Stimulated activated naive CD8-positive, alpha-beta T cell treated with anti-CD3 and anti-CD28 coated beads, Interleukin-15, amount 100 ng/mL, for 72 hours (primary cell): ENCODE measurements at regions not wholly inside any gene's neighbourhood (a gene's known extent, or its start where the extent isn't known, plus 50 kb on each side); places are given as distances from the start of the nearest gene placed in this dataset.
A peak's percentile ranks its signal among the peaks of the same experiment; 100 is the strongest.

Experiments used
- ATAC-seq: fragments of 150-1000 bp; cut with Tn5 transposase; 2 replicates; pipeline ENCODE4 v1.10.0; 2021; ENCODE audit warnings: mild to moderate bottlenecking, moderate library complexity
- DNase-seq, 2 donors: peaks; one replicate each; pipeline ENCODE4 v3.0.0; 2021 to 2022
- H3K27ac Mint-ChIP-seq, 2 donors: one replicate each; pipeline ENCODE4 v1.8.0; 2022; ENCODE audit warnings: mild to moderate bottlenecking in 2 of 2, mixed read lengths in 2 of 2, moderate library complexity in 2 of 2
- H3K27me3 Mint-ChIP-seq: one replicate; pipeline ENCODE4 v1.8.0; 2022; ENCODE audit warnings: mixed read lengths
- H3K4me1 Mint-ChIP-seq: one replicate; pipeline ENCODE4 v1.8.0; 2022; ENCODE audit warnings: mild to moderate bottlenecking, mixed read lengths
- H3K4me3 Mint-ChIP-seq, 2 donors: one replicate each; pipeline ENCODE4 v1.8.0; 2022; ENCODE audit warnings: mild to moderate bottlenecking in 2 of 2, mixed read lengths in 2 of 2, moderate library complexity in 1 of 2
- H3K9me3 Mint-ChIP-seq, 2 donors: one replicate each; pipeline ENCODE4 v1.8.0; 2022; ENCODE audit warnings: mixed read lengths in 2 of 2

DNA sequence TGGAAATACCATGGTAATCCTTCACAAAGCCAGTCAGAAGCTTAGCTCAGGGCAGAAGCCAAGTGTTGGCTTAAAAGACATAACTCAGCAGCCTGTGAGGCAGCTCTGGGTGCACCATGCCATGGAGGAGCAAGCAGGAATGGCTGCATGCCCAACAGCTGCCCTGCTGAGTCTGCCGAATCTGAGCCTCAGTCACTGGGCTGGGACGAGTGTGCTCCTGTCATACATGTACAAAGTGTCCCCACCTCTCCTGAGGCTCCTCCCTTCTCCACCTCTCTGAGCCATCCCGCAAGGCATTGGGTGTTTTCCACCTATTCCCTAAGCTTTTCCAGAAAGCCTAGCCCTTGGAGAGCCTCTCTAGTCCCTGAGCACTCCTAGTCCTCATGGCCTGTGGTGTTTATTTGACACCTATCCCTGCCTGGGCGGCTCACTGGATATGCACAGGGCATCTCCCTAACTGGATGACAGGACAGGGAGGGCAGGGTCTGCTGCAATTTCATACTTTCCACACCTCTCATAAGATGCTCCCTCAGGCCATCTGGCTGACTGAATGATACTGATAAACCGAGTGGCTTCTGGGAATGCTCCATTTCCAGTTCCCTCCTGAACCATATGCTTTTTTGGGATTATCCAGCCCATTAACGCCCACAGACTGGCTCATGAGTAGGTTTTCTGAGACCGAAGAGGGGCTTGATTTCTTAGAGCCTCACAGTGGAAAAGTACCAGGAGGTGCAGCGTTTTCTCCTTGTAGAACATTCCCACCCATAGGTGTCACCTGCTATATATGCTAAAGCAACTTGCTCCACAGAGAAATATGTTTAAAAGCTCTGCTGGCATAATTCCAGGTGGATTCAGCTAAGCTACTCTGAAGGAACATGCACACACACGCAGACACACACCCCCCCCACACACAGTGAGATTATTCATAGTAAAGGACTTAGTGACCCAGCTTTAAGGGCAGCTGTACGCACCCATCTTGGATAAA lies 199.3 kb downstream of the SNX10 start:
- no peak overlapping the region for H3K4me3 Mint-ChIP-seq
- DNase-seq (no peak), ATAC-seq (no peak)
- H3K4me1 Mint-ChIP-seq = no peaks in the 10 kb centered on the region
- H3K9me3 Mint-ChIP-seq = no peaks in the 10 kb centered on the region
- H3K27ac Mint-ChIP-seq = no peak overlapping the region
- H3K27me3 Mint-ChIP-seq = peaks cover 13% of the 10 kb centered on the region

DNA sequence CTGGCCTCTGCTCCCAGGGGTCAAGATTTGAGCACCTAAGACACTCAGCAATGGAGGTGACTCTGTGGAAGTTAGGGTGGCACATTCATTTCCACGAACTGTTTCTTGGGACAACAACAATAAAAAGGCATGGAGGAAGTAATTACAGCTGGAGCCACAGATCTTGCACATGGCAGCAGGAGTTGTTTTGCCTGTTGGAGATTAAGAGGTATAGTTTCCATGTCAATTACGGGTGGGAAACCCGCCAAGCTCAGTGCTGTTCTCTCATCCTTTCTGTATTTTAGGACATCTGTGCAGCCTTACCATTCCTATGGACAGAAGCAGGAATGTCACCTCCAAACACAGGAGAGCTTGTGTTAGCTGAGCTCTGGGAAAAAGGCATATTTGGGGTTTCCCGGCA lies 201.2 kb downstream of the SNX10 start:
- H3K4me1 Mint-ChIP-seq = no peaks in the 10 kb centered on the region
- peaks cover 12% of the 10 kb centered on the region for H3K27me3 Mint-ChIP-seq
- H3K4me3 Mint-ChIP-seq = no peak overlapping the region
- DNase-seq (no peak), ATAC-seq (no peak)
- no peak overlapping the region for H3K27ac Mint-ChIP-seq
- no peaks in the 10 kb centered on the region for H3K9me3 Mint-ChIP-seq

DNA sequence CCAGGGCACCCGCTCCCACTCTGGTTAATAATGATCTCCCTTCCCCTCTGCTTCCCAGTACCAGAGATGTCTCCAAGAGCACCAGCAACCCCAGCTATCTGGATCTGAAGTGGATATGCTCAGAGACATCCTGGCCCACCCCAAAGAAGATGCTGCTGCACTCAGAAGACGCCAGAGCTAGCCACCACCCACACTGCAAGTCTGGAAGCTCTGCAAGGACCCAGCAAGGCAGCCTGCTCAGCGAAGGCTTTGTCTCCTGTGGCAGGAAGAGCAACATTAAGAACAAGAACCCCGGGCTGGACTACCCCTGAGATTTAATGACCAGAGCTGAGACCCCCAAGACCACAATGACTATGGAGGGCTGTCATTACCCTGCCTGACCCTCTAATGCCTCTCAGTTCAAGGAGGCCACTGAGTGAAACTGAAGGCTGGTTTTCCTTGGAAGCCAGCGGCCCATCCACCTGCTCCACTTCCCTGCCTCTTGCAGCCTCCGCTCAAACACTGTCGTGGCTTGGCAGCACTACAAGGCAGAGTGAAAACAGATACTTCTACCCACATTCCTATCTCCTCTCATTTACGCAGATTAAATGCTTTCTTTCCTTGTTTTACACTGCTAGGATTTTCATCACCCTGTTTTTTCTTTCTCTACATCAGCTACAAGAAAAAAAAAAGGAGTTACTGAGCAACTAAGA lies 202.2 kb downstream of the SNX10 start:
- no peak for DNase-seq
- no peak overlapping the region for H3K27ac Mint-ChIP-seq
- no peaks in the 10 kb centered on the region for H3K4me1 Mint-ChIP-seq
- no peak overlapping the region for H3K4me3 Mint-ChIP-seq
- H3K27me3 Mint-ChIP-seq = peaks cover 1% of the 10 kb centered on the region
- no peaks in the 10 kb centered on the region for H3K9me3 Mint-ChIP-seq
- ATAC-seq = no peak

DNA sequence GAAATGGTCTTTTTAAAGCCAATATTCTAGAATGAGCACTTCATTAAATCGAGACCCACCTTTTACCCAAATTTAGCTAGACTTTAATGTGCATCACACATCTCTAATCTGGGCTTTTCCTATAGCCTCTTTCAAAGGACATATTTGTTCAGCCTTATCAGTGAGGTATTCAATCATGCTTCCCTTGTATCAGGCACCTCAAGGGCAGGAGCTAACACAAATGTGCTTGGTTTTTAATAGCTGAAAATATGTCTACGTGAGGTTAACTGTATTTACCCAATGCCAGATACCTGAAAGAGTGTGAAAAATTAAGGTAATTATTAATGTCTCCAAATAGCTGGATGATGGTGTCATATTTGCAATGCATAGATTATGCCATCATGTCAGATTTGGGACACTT lies 203.9 kb downstream of the SNX10 start:
- no peak for ATAC-seq
- Mint-ChIP-seq H3K4me3 (no peak overlapping the region), H3K9me3 (no peaks in the 10 kb centered on the region), H3K4me1 (no peaks in the 10 kb centered on the region), H3K27me3 (no peaks in the 10 kb centered on the region), H3K27ac (no peak overlapping the region)
- no peak for DNase-seq

DNA sequence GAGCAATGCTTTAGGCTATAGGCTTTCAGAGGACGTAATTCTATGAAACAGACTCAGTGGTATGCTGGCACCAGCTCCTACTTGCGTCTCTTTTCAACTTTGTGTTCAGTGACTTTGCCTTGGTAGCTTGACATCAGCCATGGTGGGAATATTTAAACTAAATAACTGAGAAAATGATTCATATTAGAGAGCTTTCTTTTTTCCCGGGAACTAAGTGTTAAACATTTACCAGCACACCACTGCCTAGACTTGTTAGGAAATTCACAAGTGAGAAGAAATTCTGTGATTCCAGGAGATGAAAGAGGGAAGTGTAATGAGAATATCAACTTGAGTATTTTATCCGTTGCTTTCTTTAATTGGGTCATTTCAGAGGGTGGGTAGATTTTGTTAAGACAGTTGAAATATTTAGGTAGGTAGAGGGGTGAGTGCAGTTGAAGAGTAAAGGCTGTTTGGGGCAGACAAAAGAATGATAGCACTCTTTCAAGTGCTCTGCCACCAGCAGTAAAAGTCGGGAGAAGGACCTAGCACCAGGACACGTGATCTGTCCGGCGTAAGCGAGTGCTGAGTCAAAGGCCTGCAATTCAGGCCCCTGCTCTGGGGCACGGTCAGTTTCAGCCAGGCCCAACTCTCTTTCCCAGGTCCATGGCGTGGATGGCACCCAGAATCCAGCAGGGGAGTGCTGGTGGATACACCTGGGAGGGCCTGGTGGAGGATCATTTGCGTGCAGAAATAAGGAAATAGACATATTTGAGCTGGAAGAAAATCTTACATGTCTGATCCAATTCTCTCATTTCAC lies 206.3 kb downstream of the SNX10 start:
- Mint-ChIP-seq H3K4me3 (no peak overlapping the region), H3K27me3 (no peaks in the 10 kb centered on the region), H3K9me3 (no peaks in the 10 kb centered on the region), H3K4me1 (no peaks in the 10 kb centered on the region), H3K27ac (no peak overlapping the region)
- DNase-seq (no peak), ATAC-seq (no peak)

DNA sequence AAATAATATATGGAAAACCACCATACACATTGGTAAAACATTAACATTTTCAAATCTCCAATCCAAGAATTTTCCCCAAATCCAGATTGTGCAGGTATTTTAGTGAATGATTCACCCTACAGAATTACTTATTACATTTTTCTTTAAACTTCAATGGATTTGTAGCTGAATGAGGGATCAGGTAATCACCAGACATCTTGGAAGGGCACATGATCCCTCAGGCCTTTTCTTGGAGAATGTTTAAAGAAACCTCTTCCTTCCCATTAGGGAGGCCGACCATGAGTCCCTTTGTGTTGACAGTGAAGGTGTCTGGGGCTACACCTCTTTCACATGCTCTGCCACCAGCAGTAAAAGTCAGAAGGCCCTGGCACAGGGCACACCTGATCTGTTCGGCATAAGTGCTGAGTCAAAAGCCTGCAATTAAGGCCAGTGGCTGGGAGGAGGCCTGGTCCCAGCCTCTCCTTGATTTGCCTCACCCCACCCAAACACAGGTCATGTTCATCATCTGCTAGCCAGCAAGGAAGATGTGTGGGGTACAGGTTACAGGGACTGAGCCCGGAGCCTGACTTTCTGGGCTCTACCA lies 207.7 kb downstream of the SNX10 start:
- Mint-ChIP-seq H3K9me3 (no peaks in the 10 kb centered on the region), H3K27me3 (peaks cover 10% of the 10 kb centered on the region), H3K4me1 (no peaks in the 10 kb centered on the region), H3K4me3 (no peak overlapping the region), H3K27ac (no peak overlapping the region)
- DNase-seq = no peak
- ATAC-seq = no peak

DNA sequence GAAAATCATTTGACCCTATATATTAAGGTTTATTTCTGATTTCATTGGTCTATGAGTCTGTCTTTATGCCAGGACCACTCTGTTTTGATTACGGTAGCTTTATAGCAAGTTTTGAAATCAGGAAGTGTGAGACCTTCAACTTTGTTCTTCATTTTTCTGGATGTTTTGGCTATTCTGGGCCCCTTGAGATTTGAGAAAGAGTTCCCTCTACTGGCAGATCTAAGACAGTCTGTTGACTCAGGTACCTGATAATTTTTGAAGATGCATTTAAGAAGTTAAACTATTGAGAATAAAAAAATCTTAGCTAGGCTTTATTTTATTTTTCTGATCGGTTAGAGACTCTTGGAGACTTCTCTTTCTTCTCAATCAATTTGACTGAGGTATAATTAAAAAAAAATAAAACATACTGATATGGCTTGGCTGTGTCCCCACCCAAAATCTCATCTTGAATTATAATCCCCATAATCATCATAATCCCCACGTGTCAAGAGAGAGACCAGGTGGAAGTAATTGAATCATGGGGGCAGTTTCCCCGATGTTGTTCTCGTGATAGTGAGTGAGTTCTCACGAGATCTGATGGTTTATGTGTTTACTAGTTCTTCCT lies 209.2 kb downstream of the SNX10 start:
- ATAC-seq = no peak
- DNase-seq = no peak
- Mint-ChIP-seq H3K27ac (no peak overlapping the region), H3K9me3 (no peaks in the 10 kb centered on the region), H3K4me3 (no peak overlapping the region), H3K4me1 (no peaks in the 10 kb centered on the region), H3K27me3 (peaks cover 10% of the 10 kb centered on the region)

DNA sequence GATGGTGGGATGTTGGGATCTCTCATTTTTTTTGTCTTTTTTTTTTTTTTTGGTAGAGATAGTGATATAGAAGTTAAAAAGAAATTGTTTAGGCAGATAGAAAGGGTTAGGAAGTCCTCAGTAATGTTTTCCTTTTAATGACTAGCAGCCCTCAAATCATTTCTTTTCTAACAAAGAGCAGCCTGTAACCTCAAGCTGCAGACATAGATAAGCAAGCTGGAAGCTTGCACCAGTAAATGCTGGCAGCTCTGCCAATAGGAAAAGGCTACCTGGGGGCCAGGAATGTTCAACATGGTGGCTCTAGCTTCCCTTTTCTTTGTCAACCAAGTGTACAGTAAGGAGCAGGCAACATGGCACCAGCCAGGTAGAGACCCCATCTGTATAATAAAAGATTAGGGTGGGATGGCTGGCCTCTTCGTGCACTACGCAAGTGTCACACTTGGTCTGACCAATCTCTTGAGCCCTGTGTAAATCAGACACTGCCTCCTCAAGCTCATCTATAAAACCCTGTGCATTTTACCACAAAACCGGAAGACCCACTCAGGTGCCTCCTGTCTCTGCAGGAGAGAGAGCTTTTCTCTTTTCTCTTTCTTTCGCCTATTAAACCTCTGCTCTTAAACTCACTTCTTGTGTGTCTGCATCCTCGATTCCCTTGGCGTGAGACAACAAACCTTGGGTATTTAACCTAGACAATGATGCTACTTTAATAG lies 212.9 kb downstream of the SNX10 start:
- Mint-ChIP-seq H3K27ac (no peak overlapping the region), H3K4me1 (no peaks in the 10 kb centered on the region), H3K27me3 (peaks cover 10% of the 10 kb centered on the region), H3K9me3 (no peaks in the 10 kb centered on the region), H3K4me3 (no peak overlapping the region)
- DNase-seq (no peak), ATAC-seq (no peak)

DNA sequence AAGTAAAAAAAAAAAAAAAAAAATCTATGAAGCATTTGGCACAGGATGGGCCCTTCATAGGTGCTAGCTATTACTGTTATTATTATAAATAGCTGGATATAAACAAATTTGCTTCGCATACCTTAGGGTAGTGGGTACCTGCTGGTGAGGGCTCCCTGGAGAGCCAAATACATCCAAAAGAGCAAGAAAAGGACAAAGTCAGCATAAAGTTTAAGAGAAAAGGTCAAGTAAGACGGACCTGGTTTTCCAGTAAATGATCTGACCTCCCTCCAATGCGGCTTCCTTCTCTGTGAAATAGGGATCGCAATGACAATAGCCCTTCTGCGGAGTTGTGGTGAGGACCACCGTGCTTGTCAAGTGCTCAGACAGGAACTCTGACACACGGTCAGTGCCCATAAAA lies 214.5 kb downstream of the SNX10 start:
- DNase-seq = no peak
- no peak for ATAC-seq
- Mint-ChIP-seq H3K27ac (peak overlapping the region in 1 of 2 donors; percentile 84), H3K4me1 (no peaks in the 10 kb centered on the region), H3K27me3 (peaks cover 10% of the 10 kb centered on the region), H3K4me3 (no peak overlapping the region), H3K9me3 (no peaks in the 10 kb centered on the region)

DNA sequence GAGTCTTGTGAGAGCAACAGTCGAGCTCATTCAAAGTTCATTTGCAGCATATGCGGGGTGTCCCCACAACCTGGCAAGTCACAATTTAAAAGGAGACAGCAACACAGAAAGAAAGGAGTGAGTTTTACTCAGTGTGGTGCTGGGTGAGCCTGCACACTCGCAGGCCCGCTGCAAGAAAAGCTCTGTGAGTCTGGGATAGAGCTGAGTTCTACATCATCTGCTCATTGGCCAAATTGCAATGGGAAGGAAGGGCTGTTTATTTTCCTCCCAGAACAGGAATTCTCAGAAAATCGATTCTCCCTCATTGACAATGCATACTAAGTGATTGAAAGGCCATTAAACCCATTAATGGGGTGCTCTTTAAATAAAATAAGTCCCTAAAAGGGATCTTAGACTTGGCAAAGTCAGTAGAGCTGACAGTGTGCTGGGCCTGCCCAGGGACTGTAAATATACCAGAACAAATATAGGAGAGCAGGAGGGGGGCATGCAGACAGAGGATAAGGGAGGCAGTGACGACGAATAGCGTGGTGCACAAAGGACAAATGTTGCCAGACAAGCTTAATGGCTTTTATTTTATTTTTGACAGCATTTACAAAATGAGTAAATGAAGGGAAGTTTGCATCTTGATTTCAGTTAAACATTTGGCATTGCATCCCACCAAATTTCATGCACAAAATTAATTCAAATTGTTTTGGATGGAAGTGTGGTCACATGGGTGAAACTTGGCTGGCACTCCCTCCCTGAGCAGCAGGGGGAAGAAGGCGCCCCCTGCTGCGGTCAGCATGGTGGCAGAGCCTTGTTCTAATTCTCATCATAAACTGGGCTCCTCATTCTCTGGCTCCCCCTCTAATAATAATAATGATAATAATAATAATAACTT lies 215.7 kb downstream of the SNX10 start:
- ATAC-seq (no peak), DNase-seq (no peak)
- Mint-ChIP-seq H3K9me3 (no peaks in the 10 kb centered on the region), H3K27ac (no peak overlapping the region), H3K4me1 (no peaks in the 10 kb centered on the region), H3K4me3 (no peak overlapping the region), H3K27me3 (peaks cover 10% of the 10 kb centered on the region)

DNA sequence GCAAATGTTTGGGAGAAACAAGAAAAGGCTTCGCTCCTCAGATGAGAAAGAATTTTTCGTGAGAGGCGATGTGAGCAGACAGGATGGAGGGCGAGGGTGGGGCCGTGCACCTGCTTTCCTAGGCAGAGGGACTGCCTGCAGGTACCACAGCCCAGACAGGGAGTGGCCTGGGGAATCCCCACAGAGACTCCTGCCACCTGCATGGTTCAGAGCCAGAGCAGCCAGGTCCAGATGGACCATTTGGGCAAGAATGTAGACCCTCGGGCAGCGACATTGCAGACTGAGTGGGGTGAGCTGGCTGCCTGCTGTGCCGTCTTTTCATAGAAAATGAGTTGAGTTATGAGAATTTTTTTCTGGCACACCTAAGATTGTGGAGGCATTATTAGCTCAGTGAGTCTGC lies 216.8 kb downstream of the SNX10 start:
- Mint-ChIP-seq H3K4me3 (no peak overlapping the region), H3K4me1 (no peaks in the 10 kb centered on the region), H3K27me3 (peaks cover 9% of the 10 kb centered on the region), H3K9me3 (no peaks in the 10 kb centered on the region), H3K27ac (no peak overlapping the region)
- ATAC-seq = no peak
- no peak for DNase-seq

DNA sequence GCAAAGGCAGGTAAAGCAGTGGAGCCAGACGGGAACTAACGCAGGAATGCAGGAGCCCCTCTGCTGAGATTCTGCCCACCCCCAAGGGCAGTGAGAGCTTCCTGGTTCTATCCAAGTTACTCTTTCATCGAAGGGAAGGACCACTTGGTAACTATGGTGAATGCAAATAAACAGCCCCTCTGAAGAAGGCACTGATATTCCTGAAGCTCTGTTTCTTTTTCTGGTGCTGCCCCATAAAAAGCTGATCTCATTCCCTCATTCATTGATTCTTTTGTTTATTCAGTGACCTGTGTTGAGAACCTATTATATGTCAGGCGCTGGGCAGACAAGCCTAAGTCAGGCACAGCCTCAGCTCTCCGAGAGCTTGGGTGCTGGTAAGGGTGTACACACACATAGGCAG lies 217.3 kb downstream of the SNX10 start:
- peaks cover 4% of the 10 kb centered on the region for H3K27me3 Mint-ChIP-seq
- no peak for DNase-seq
- no peaks in the 10 kb centered on the region for H3K4me1 Mint-ChIP-seq
- H3K4me3 Mint-ChIP-seq = no peak overlapping the region
- no peak for ATAC-seq
- no peak overlapping the region for H3K27ac Mint-ChIP-seq
- no peaks in the 10 kb centered on the region for H3K9me3 Mint-ChIP-seq

DNA sequence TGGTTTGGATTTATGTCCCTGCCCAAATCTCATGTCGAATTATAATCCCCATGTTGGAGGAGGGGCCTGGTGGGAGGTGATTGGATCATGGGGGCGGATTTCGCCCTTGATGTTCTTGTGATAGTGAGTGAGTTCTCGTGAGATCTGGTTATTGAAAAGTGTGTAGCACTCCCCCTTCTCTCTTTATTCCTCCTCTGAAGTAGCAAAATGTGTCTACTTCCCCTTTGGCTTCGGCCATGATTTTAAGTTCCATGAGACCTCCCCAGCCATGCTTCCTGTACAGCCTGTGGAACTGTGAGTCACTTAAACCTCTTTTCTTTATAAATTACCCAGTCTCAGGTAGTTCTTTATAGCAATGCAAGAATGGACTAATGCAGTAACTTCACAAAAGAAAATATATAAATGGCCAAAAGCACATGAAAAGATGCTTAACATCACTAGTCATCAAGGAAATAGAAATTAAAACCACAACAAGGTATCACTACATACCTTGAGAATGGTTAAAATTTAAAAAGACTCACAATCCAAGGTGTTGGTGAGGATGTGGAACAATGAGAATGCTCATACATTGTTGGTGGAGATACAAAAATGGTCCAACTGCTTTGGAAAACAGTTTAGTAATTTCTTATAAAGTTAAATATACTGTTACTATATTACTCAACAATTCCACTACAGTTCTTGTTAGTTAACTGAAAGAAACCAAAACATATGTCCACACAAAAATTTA lies 218.7 kb downstream of the SNX10 start:
- H3K9me3 Mint-ChIP-seq = no peaks in the 10 kb centered on the region
- no peak overlapping the region for H3K4me3 Mint-ChIP-seq
- no peaks in the 10 kb centered on the region for H3K4me1 Mint-ChIP-seq
- H3K27me3 Mint-ChIP-seq = no peaks in the 10 kb centered on the region
- no peak for DNase-seq
- H3K27ac Mint-ChIP-seq = no peak overlapping the region
- no peak for ATAC-seq
